Pancreas (tissue), 10 donors: ENCODE measurements at regions not wholly inside any gene's neighbourhood (a gene's known extent, or its start where the extent isn't known, plus 50 kb on each side); places are given as distances from the start of the nearest gene placed in this dataset.

Source experiments
- ATAC-seq, 4 donors: fragments of 200-7000 bp; cut with Tn5 transposase; one replicate each; pipeline versions ENCODE4 v1.8.0 to v1.9.1; 2020; ENCODE audit warnings: mild to moderate bottlenecking in 4 of 4, moderate library complexity in 4 of 4
- DNase-seq, 6 donors: peaks; one replicate each; pipeline ENCODE4 v3.0.0-alpha.2; 2020
- FAIRE-seq: peaks from 2 replicates; lab custom pipeline; 2012; peaks lifted over from hg19 to GRCh38; lab: Jason Lieb, UNC
- H3K27ac ChIP-seq, 4 donors: fragments of 200-600 bp; sonication (generic); 1 replicate in 3 of 4; 2 replicates in 1 of 4; pipeline versions ENCODE4 v1.5.0 to v1.8.0; 2020
- H3K27me3 ChIP-seq, 4 donors: fragments of 200-600 bp; one replicate each; pipeline ENCODE4 v1.8.0; 2021
- H3K36me3 ChIP-seq, 3 donors: fragments of 200-600 bp; sonication (generic) in 1 of 3; one replicate each; pipeline versions ENCODE4 v1.5.0 to v1.8.0; 2020 to 2021
- H3K4me1 ChIP-seq, 3 donors: fragments of 200-600 bp; one replicate each; pipeline ENCODE4 v1.8.0; 2021
- H3K4me3 ChIP-seq, 4 donors: fragments of 200-600 bp; sonication (generic) in 2 of 4; one replicate each; pipeline versions ENCODE4 v1.5.0 to v1.8.0; 2020 to 2021
- H3K9me3 ChIP-seq, 4 donors: fragments of 200-600 bp; one replicate each; pipeline ENCODE4 v1.8.0; 2021
- WGBS, 2 donors: extraction: QIAGEN DNeasy Blood & Tissue Kit; methylation state at CpG; one replicate each; pipeline ENCODE4 v1.1.7; 2013; 5-methylcytosine and 5-hydroxymethylcytosine counted together
- intact Hi-C, 3 donors: fragments of 100-400 bp; cut with DNase I; formaldehyde crosslinking; loops; one replicate each; pipeline versions ENCODE4 v1.11.1 to v1.14.2; 2022
- TF ChIP-seq, protein P1 (sequence below), 4 donors: fragments of 200-600 bp; sonication (generic) in 3 of 4; IDR thresholded peaks; one replicate each; pipeline versions ENCODE4 v1.5.0 to v1.8.0; 2021; ENCODE audit warnings: antibody characterized with exemption in 4 of 4
- donor health status: healthy with polysubstance abuse.
- donor health status: DM: no; HTN: no; CAD: no; lungs with moderate emphysema.
- donor health status: DM: no; HTN: no; CAD: no.
- donor health status: control.
- donor health status: control.
- donor health status: Bipolar disorder and iron deficiency.
- donor health status: DM: yes; HTN: yes; CAD: no.
- donor health status: DM: no; HTN: no; CAD: no.
- donor health status: DM: no; HTN: no; CAD: no.
- donor health status: DM: yes; HTN: yes; CAD: no.

DNA sequence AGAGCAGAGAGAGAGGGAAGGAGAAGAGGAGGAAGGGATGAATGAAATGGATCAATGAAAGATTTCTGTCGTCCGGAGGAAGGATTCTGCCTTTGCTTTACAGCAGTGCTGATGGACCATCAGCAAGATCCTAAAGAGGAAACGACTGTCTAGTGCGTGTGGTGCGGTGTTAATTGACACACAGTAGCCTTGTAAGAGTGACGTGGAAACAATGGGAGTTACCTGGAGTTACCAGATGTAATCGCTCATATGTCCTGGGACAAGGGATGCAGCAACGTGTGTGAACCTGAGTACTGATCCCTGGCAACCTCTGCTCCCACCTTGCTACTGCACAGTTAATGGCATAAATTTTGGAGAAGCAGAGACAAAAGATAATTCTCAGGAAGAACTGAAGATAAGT lies 62.6 kb upstream of the TPRG1 start:
- 54 to 66% methylated on average over 8 of the region's 8 CpGs for WGBS, 2 donors
- no peaks in the 10 kb centered on the region for H3K9me3 ChIP-seq
- no peak overlapping the region for H3K27ac ChIP-seq
- FAIRE-seq, result no peak
- no peaks in the 10 kb centered on the region for H3K27me3 ChIP-seq
- H3K36me3 ChIP-seq, result no peaks in the 10 kb centered on the region
- no peak overlapping the region for H3K4me3 ChIP-seq
- TF ChIP-seq, protein P1, sequence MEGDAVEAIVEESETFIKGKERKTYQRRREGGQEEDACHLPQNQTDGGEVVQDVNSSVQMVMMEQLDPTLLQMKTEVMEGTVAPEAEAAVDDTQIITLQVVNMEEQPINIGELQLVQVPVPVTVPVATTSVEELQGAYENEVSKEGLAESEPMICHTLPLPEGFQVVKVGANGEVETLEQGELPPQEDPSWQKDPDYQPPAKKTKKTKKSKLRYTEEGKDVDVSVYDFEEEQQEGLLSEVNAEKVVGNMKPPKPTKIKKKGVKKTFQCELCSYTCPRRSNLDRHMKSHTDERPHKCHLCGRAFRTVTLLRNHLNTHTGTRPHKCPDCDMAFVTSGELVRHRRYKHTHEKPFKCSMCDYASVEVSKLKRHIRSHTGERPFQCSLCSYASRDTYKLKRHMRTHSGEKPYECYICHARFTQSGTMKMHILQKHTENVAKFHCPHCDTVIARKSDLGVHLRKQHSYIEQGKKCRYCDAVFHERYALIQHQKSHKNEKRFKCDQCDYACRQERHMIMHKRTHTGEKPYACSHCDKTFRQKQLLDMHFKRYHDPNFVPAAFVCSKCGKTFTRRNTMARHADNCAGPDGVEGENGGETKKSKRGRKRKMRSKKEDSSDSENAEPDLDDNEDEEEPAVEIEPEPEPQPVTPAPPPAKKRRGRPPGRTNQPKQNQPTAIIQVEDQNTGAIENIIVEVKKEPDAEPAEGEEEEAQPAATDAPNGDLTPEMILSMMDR (IDR thresholded peaks at IDR 0.05), result no peak
- intact Hi-C loops, result no loop called here
- H3K4me1 ChIP-seq, result no peaks in the 10 kb centered on the region
- ATAC-seq, result no peak
- no peak for DNase-seq

DNA sequence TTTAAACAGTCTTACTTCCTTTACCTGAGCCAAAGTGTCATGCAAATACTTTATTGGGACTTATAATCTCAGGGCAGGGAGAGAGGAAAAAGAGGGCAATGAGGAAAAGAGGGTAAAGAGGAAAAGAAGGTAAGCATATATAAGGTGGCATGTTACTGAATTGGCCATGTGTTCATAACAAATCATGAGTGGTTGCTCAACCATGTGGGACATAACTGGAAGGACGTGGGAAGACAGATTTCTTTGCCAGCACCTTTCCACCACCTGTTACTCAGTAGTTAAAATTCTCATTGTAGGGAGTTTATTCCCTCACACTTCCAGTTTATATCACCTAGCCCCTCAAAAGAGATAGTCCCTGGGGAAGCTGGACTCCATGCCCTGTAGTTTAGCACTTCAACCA lies 54.7 kb upstream of the TPRG1 start:
- 32 to 79% methylated on average over 1 of the region's 1 CpG for WGBS, 2 donors
- ATAC-seq, result no peak
- H3K4me3 ChIP-seq, result no peak overlapping the region

DNA sequence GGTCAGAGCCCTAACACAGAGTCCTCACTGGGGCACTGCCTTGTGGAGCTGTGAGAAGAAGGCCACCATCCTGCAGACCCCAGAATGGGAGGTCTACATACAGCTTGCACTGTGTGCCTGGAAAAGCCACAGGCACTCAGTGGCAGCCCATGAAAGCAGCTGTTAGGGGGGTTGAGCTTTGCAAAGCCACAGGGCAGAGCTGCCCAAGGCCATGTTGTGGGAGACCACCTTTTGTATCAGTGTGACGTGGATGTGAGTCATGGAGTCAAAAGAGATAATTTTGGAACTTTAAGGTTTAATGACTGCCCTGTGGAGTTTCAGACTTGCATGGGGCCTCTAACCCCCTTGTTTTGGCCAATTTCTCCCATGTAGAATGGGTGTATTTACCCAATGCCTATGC lies 52.9 kb upstream of the TPRG1 start:
- intact Hi-C loops, result no loop called here
- no peak for ATAC-seq
- Histone ChIP-seq H3K36me3 (no peaks in the 10 kb centered on the region), H3K4me1 (no peaks in the 10 kb centered on the region), H3K27me3 (no peaks in the 10 kb centered on the region), H3K4me3 (no peak overlapping the region), H3K9me3 (no peaks in the 10 kb centered on the region), H3K27ac (no peak overlapping the region)
- WGBS, 2 donors, result 68 to 88% methylated on average over 1 of the region's 1 CpG
- FAIRE-seq, result no peak
- TF ChIP-seq, protein P1 (IDR thresholded peaks at IDR 0.05), result no peak
- DNase-seq, result no peak

More for the DNA sequence above, 54.7 kb upstream of the TPRG1 start:
- no peak for FAIRE-seq
- DNase-seq, result no peak
- Histone ChIP-seq H3K27me3 (no peaks in the 10 kb centered on the region), H3K36me3 (no peaks in the 10 kb centered on the region), H3K4me1 (no peaks in the 10 kb centered on the region), H3K27ac (no peak overlapping the region), H3K9me3 (no peaks in the 10 kb centered on the region)
- intact Hi-C loops, result no loop called here
- TF ChIP-seq, protein P1 (IDR thresholded peaks at IDR 0.05), result no peak

DNA sequence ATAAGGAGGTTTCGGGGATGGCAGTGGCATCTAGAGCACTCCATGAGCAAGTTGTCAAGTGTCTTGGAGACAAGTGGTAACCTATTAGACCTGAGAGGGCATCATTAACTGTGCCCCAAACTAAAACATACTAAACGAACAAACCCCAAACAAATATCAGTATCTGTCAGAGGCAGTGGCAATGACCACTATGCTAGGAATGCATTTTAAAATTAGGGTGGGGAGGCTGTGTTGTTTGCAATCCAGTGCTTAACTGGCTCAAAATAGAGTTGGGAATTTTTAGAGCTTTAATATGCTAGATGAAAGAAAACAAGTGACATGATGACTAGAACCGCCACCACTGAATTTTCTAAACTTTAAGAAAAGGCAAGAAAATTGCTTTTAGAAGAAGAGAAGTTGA lies 51.8 kb upstream of the TPRG1 start:
- Histone ChIP-seq H3K27ac (no peak overlapping the region), H3K4me1 (no peaks in the 10 kb centered on the region), H3K27me3 (no peaks in the 10 kb centered on the region), H3K36me3 (no peaks in the 10 kb centered on the region), H3K9me3 (no peaks in the 10 kb centered on the region), H3K4me3 (no peak overlapping the region)
- TF ChIP-seq, protein P1 (IDR thresholded peaks at IDR 0.05), result no peak
- ATAC-seq, result no peak
- WGBS, 2 donors, result 87 to 93% methylated on average over 3 of the region's 3 CpGs
- DNase-seq, result no peak
- intact Hi-C loops, result no loop called here
- no peak for FAIRE-seq

DNA sequence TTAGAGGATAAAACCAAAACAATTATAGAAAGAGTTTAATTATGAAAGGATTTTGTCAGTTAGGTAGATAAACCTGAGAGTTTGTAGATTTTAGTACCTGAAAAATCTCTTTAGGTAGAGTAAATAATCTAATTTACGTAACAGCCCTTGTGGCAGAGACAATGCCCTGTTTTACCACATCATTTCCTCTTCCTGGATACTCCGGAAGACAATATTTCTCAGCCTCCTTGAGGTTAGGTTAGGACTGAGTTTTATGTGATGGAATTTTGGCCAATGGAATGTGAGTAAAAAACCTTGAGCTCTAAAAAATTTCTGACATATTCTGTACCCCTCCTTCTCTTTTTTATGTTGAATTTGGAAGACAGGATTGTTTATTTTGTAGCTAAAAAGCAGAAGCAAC lies 50.7 kb upstream of the TPRG1 start:
- H3K4me1 ChIP-seq, result no peaks in the 10 kb centered on the region
- no peak for FAIRE-seq
- WGBS, 2 donors, result 75 to 80% methylated on average over 2 of the region's 2 CpGs
- TF ChIP-seq, protein P1 (IDR thresholded peaks at IDR 0.05), result no peak
- no peak for ATAC-seq
- H3K4me3 ChIP-seq, result no peak overlapping the region
- H3K27ac ChIP-seq, result no peak overlapping the region
- no peaks in the 10 kb centered on the region for H3K27me3 ChIP-seq
- intact Hi-C loops, result no loop called here
- H3K36me3 ChIP-seq, result no peaks in the 10 kb centered on the region
- no peak for DNase-seq
- no peaks in the 10 kb centered on the region for H3K9me3 ChIP-seq
